ENCODE measurements at regions not wholly inside any gene's neighbourhood (a gene's known extent, or its start where the extent isn't known, plus 50 kb on each side); places are given as distances from the start of the nearest gene placed in this dataset.
"Not testable (repeated sequence)": the region's sequence is repeated elsewhere in the genome, so short reads cannot be mapped to it uniquely, and the experiment has no call there.

- no peak for DNase-seq (ENCODE audit: low read depth in 2 of 2)
Observed at GRCh38 chr2:122011493-122012270, 256.2 kb downstream of the TSN start.

- DNase-seq (ENCODE audit: low read depth in 2 of 2) = no peak
Observed at GRCh38 chr2:122018736-122019135, 263.3 kb downstream of the TSN start.

GRCh38 chr2:122019724-122020123 lies 264.3 kb downstream of the TSN start:
- DNase-seq (ENCODE audit: low read depth in 2 of 2) = no peak

GRCh38 chr2:122020377-122020776 lies 264.9 kb downstream of the TSN start:
- DNase-seq (ENCODE audit: low read depth in 2 of 2) = no peak

- no peak for DNase-seq (ENCODE audit: low read depth in 2 of 2)
Observed at GRCh38 chr2:122021941-122022340, 266.5 kb downstream of the TSN start.

- DNase-seq (ENCODE audit: low read depth in 2 of 2) = no peak
Observed at GRCh38 chr2:122022531-122022930, 267.1 kb downstream of the TSN start.

- no peak for DNase-seq (ENCODE audit: low read depth in 2 of 2)
Observed at GRCh38 chr2:122023059-122023864, 267.8 kb downstream of the TSN start.

- no peak for DNase-seq (ENCODE audit: low read depth in 2 of 2)
Observed at GRCh38 chr2:122027510-122028217, 272.2 kb downstream of the TSN start.

GRCh38 chr2:122028371-122029100 lies 273.1 kb downstream of the TSN start:
- no peak for DNase-seq (ENCODE audit: low read depth in 2 of 2)

GRCh38 chr2:122029456-122029855 lies 274.0 kb downstream of the TSN start:
- DNase-seq (ENCODE audit: low read depth in 2 of 2) = no peak

- no peak for DNase-seq (ENCODE audit: low read depth in 2 of 2)
Observed at GRCh38 chr2:122029945-122030344, 274.5 kb downstream of the TSN start.

GRCh38 chr2:122031544-122032263 lies 276.3 kb downstream of the TSN start:
- no peak for DNase-seq (ENCODE audit: low read depth in 2 of 2)

- no peak for DNase-seq (ENCODE audit: low read depth in 2 of 2)
Observed at GRCh38 chr2:122032264-122032645, 276.8 kb downstream of the TSN start.

- DNase-seq (ENCODE audit: low read depth in 2 of 2) = no peak
Observed at GRCh38 chr2:122033778-122034177, 278.3 kb downstream of the TSN start.

- no peak for DNase-seq (ENCODE audit: low read depth in 2 of 2)
Observed at GRCh38 chr2:122034344-122034743, 278.9 kb downstream of the TSN start.

GRCh38 chr2:122034777-122035176 lies 279.3 kb downstream of the TSN start:
- no peak for DNase-seq (ENCODE audit: low read depth in 2 of 2)

- DNase-seq (ENCODE audit: low read depth in 2 of 2) = not testable (repeated sequence)
Observed at GRCh38 chr2:122038816-122039215, 283.4 kb downstream of the TSN start.

- DNase-seq (ENCODE audit: low read depth in 2 of 2) = no peak
Observed at GRCh38 chr2:122041455-122041854, 286.0 kb downstream of the TSN start.

GRCh38 chr2:122051659-122052058 lies 296.2 kb downstream of the TSN start:
- DNase-seq (ENCODE audit: low read depth in 2 of 2) = not testable (repeated sequence)

GRCh38 chr2:122055521-122055931 lies 300.1 kb downstream of the TSN start:
- DNase-seq (ENCODE audit: low read depth in 2 of 2) = no peak

- DNase-seq (ENCODE audit: low read depth in 2 of 2) = no peak
Observed at GRCh38 chr2:122056853-122057252, 301.4 kb downstream of the TSN start.
